Sigmoid colon (tissue), 4 donors: ENCODE measurements at regions not wholly inside any gene's neighbourhood (a gene's known extent, or its start where the extent isn't known, plus 50 kb on each side); places are given as distances from the start of the nearest gene placed in this dataset.

ENCODE experiments used
- CTCF ChIP-seq, 4 experiments: fragments of 450-650 bp in 3 of 4; fragments of 200-600 bp in 1 of 4; IDR thresholded peaks; one replicate each; pipeline ENCODE4 v1.5.1; 2016 to 2019; ENCODE audit warnings: antibody characterized with exemption in 4 of 4, mild to moderate bottlenecking in 3 of 4, moderate library complexity in 2 of 4
- EP300 ChIP-seq, 4 donors: sonication (generic); formaldehyde crosslinking; IDR thresholded peaks; one replicate each; pipeline ENCODE4 v1.6.1; 2017; ENCODE audit warnings: antibody characterized with exemption in 4 of 4
- POLR2A ChIP-seq, 2 donors: fragments of 450-650 bp; IDR thresholded peaks; one replicate each; pipeline ENCODE4 v1.6.1; 2016; ENCODE audit warnings: antibody characterized with exemption in 2 of 2, mild to moderate bottlenecking in 2 of 2, moderate library complexity in 2 of 2

- TF ChIP-seq CTCF (IDR thresholded peaks at IDR 0.05) (no peak), EP300 (IDR thresholded peaks at IDR 0.05) (no peak), POLR2A (IDR thresholded peaks at IDR 0.05) (no peak)
These were observed 331.0 kb upstream of the PSMD7 start for GRCh38 chr16:73965591-73965990.
